ENCODE measurements at regions not wholly inside any gene's neighbourhood (a gene's known extent, or its start where the extent isn't known, plus 50 kb on each side); places are given as distances from the start of the nearest gene placed in this dataset.

DNA sequence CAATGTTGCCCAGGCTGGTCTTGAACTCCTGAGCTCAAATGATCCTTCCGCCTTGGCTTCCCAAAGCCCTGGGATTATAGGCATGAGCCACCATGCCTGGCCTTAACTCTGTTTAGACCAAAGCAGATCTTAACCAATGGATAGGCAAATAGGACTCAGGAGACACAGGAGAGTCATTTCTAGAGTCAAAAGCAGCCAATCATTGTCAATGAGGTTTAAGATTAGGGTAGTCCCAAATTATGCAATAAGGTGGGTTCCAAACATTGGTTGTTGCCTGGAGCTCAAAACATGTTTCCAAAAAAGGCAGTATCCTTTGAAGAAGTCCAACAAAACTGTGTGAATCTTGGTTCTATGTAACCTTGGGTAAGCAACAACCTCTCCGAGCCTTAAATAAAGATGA, 95.7 kb upstream of the JARID2 start:
- no peak for DNase-seq (ENCODE audit: low read depth, low spot score)
- ChIA-PET RAD21 (ENCODE audit: low non-redundant PET in 1 of 2, low total read pairs in 2 of 2, uncharacterized antibody in 2 of 2, unreplicated experiment in 2 of 2) (no interaction called here), CTCF (no interaction called here), POLR2A (no interaction called here)
- H3K9me2 ChIP-seq (ENCODE audit: insufficient read depth) = no peaks in the 10 kb centered on the region
- no peak overlapping the region for H3K4me3 ChIP-seq (replicated peaks in 1 of 2; ENCODE audit: low read depth in 1 of 2, low read length in 2 of 2)
- no peak overlapping the region for H3K4me2 ChIP-seq (ENCODE audit: low read length)
- no peaks in the 10 kb centered on the region for H3K36me3 ChIP-seq (ENCODE audit: control insufficient read depth in 1 of 2, insufficient read depth in 2 of 2, low read length in 2 of 2)
- no peaks in the 10 kb centered on the region for H3K27me3 ChIP-seq (ENCODE audit: insufficient read depth, low read length)
- ATAC-seq = no peak
- no peaks in the 10 kb centered on the region for H4K20me1 ChIP-seq (ENCODE audit: insufficient read depth)
- no peaks in the 10 kb centered on the region for H3K9me3 ChIP-seq (ENCODE audit: control insufficient read depth in 1 of 2, insufficient read depth in 1 of 2, low read depth in 1 of 2, low read length in 2 of 2)
- peaks cover 0 to 8% of the 10 kb centered on the region in 2 experiments; a peak in 1 of 4 replicates for H3K4me1 ChIP-seq (ENCODE audit: control insufficient read depth in 1 of 2, insufficient read depth in 2 of 2, low read length in 2 of 2)
- no TSS peak for BruUV-seq (replicated peaks)
- no peak overlapping the region for H3K27ac ChIP-seq (ENCODE audit: low read depth, low read length)
- H3K79me2 ChIP-seq (ENCODE audit: insufficient read depth, low read length) = no peaks in the 10 kb centered on the region
- intact Hi-C loops (cut with micrococcal nuclease) = no loop called here
- no peak overlapping the region for H3K9ac ChIP-seq (ENCODE audit: low read length)
- TF ChIP-seq ELF1 (IDR thresholded peaks at IDR 0.05; ENCODE audit: borderline replicate concordance, low read depth) = no peak
- no peak for TF ChIP-seq TCF7L2 (IDR thresholded peaks at IDR 0.05; ENCODE audit: borderline replicate concordance, extremely low read depth, insufficient read depth, insufficient read length)
- no peak for TF ChIP-seq ZNF274 (IDR thresholded peaks at IDR 0.05; ENCODE audit: low read depth, low read length)
- no peak for TF ChIP-seq SRF (IDR thresholded peaks at IDR 0.05; ENCODE audit: low read depth)
- TF ChIP-seq JUND (IDR thresholded peaks at IDR 0.05) = no peak
- TF ChIP-seq RAD21 (IDR thresholded peaks at IDR 0.05; ENCODE audit: low read depth) = no peak
- H2AFZ ChIP-seq (ENCODE audit: low read depth, low read length, poor library complexity, severe bottlenecking) = no peak overlapping the region

DNA sequence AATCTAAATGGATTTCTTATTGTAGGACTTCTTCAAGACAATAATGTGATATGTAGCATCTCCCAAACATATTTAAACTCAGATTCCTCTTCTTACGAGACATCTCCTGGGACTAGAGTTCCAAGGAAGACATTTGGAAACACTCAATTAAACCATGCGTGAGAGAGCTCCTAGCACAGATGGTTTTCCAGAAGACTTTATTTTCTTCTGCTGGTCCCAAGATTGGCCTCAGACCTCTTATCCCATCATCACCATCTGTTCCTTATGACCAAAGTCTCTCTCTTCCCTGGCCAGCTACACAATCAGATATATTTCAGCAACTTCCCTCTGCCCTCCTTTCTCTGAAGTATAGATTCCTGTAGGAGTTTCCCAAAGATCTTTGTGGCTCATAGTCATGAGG, 93.2 kb upstream of the JARID2 start:
- Histone ChIP-seq H2AFZ (ENCODE audit: low read depth, low read length, poor library complexity, severe bottlenecking) (no peak overlapping the region), H3K36me3 (ENCODE audit: control insufficient read depth in 1 of 2, insufficient read depth in 2 of 2, low read length in 2 of 2) (no peaks in the 10 kb centered on the region), H3K9me2 (ENCODE audit: insufficient read depth) (no peaks in the 10 kb centered on the region), H3K4me2 (ENCODE audit: low read length) (no peak overlapping the region), H3K4me1 (ENCODE audit: control insufficient read depth in 1 of 2, insufficient read depth in 2 of 2, low read length in 2 of 2) (peaks cover 0 to 8% of the 10 kb centered on the region in 2 experiments; a peak in 1 of 4 replicates), H3K27ac (ENCODE audit: low read depth, low read length) (no peak overlapping the region), H3K79me2 (ENCODE audit: insufficient read depth, low read length) (no peaks in the 10 kb centered on the region), H3K4me3 (replicated peaks in 1 of 2; ENCODE audit: low read depth in 1 of 2, low read length in 2 of 2) (no peak overlapping the region), H3K9ac (ENCODE audit: low read length) (no peak overlapping the region), H3K9me3 (ENCODE audit: control insufficient read depth in 1 of 2, insufficient read depth in 1 of 2, low read depth in 1 of 2, low read length in 2 of 2) (no peaks in the 10 kb centered on the region), H4K20me1 (ENCODE audit: insufficient read depth) (no peaks in the 10 kb centered on the region), H3K27me3 (ENCODE audit: insufficient read depth, low read length) (no peaks in the 10 kb centered on the region)
- DNase-seq (ENCODE audit: low read depth, low spot score) (no peak), ATAC-seq (no peak)
- intact Hi-C loops (cut with micrococcal nuclease) = no loop called here
- CTCF ChIA-PET = no interaction called here
- no TSS peak for BruUV-seq (replicated peaks)
- RAD21 ChIA-PET (ENCODE audit: low non-redundant PET in 1 of 2, low total read pairs in 2 of 2, uncharacterized antibody in 2 of 2, unreplicated experiment in 2 of 2) = no interaction called here
- TF ChIP-seq SP1 (IDR thresholded peaks at IDR 0.05; ENCODE audit: low read depth) (no peak), CBX3 (IDR thresholded peaks at IDR 0.05; ENCODE audit: low read depth) (no peak), YY1 (IDR thresholded peaks at IDR 0.05; ENCODE audit: extremely low read depth, insufficient replicate concordance, low read depth, low read length) (no peak), FOSL1 (IDR thresholded peaks at IDR 0.05; ENCODE audit: low read depth) (no peak), EZH2 (IDR thresholded peaks at IDR 0.05) (no peak), EGR1 (IDR thresholded peaks at IDR 0.05; ENCODE audit: low read depth) (no peak), SIN3A (IDR thresholded peaks at IDR 0.05; ENCODE audit: low read depth) (no peak), SRF (IDR thresholded peaks at IDR 0.05; ENCODE audit: low read depth) (no peak)
- TF ChIP-seq, protein P1, sequence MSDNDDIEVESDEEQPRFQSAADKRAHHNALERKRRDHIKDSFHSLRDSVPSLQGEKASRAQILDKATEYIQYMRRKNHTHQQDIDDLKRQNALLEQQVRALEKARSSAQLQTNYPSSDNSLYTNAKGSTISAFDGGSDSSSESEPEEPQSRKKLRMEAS (IDR thresholded peaks at IDR 0.05) = no peak
- TF ChIP-seq, protein P2, sequence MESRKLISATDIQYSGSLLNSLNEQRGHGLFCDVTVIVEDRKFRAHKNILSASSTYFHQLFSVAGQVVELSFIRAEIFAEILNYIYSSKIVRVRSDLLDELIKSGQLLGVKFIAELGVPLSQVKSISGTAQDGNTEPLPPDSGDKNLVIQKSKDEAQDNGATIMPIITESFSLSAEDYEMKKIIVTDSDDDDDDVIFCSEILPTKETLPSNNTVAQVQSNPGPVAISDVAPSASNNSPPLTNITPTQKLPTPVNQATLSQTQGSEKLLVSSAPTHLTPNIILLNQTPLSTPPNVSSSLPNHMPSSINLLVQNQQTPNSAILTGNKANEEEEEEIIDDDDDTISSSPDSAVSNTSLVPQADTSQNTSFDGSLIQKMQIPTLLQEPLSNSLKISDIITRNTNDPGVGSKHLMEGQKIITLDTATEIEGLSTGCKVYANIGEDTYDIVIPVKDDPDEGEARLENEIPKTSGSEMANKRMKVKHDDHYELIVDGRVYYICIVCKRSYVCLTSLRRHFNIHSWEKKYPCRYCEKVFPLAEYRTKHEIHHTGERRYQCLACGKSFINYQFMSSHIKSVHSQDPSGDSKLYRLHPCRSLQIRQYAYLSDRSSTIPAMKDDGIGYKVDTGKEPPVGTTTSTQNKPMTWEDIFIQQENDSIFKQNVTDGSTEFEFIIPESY (IDR thresholded peaks at IDR 0.05; ENCODE audit: extremely low read depth, insufficient replicate concordance, low read length) = no peak
- TF ChIP-seq, protein P3, sequence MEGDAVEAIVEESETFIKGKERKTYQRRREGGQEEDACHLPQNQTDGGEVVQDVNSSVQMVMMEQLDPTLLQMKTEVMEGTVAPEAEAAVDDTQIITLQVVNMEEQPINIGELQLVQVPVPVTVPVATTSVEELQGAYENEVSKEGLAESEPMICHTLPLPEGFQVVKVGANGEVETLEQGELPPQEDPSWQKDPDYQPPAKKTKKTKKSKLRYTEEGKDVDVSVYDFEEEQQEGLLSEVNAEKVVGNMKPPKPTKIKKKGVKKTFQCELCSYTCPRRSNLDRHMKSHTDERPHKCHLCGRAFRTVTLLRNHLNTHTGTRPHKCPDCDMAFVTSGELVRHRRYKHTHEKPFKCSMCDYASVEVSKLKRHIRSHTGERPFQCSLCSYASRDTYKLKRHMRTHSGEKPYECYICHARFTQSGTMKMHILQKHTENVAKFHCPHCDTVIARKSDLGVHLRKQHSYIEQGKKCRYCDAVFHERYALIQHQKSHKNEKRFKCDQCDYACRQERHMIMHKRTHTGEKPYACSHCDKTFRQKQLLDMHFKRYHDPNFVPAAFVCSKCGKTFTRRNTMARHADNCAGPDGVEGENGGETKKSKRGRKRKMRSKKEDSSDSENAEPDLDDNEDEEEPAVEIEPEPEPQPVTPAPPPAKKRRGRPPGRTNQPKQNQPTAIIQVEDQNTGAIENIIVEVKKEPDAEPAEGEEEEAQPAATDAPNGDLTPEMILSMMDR (IDR thresholded peaks at IDR 0.05 in 2 of 3, conservative IDR thresholded peaks at IDR 0.05 in 1 of 3; ENCODE audit: borderline replicate concordance in 1 of 3, insufficient read depth in 1 of 3, low read depth in 2 of 3, low read length in 2 of 3) = no peak
- TF ChIP-seq, protein P4, sequence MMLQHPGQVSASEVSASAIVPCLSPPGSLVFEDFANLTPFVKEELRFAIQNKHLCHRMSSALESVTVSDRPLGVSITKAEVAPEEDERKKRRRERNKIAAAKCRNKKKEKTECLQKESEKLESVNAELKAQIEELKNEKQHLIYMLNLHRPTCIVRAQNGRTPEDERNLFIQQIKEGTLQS (IDR thresholded peaks at IDR 0.05) = no peak
- POLR2A ChIA-PET = no interaction called here

All from HCT116 (cell line).